ENCODE measurements at regions not wholly inside any gene's neighbourhood (a gene's known extent, or its start where the extent isn't known, plus 50 kb on each side); places are given as distances from the start of the nearest gene placed in this dataset.

- Histone ChIP-seq H3K9me3 (no peaks in the 10 kb centered on the region), H3K27ac (no peak overlapping the region), H3K4me1 (no peaks in the 10 kb centered on the region), H3K4me3 (no peak overlapping the region), H3K27me3 (no peaks in the 10 kb centered on the region), H3K4me2 (no peak overlapping the region), H3K9ac (no peak overlapping the region), H4K20me1 (no peaks in the 10 kb centered on the region), H3K36me3 (no peaks in the 10 kb centered on the region)
- no peak for TF ChIP-seq Cebpa-rat (IDR thresholded peaks at IDR 0.05)
Observed at GRCh38 chr4:157837071-157837703, 335.6 kb downstream of the GASK1B start.

DNA sequence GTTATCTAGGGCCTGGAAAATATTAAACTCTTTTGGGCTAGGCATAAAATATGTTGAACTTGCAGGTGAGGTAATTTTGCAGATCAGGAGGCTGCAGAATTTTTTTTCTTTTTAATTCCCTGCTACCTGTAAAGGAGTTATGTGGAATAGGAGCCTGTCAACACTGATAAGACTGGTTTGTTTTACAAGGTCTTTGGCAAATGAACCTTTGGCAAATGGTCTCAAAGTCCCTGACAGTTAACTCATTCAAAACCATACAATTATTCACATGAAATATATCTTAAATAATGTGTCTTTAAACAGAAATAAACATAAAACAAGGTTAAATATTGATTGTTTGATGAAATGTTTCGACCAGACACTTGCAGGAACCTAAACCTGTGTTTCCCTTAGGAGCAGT is 340.2 kb downstream of the GASK1B start:
- Histone ChIP-seq H3K9ac (no peak overlapping the region), H4K20me1 (no peaks in the 10 kb centered on the region), H3K9me3 (no peaks in the 10 kb centered on the region), H3K27ac (no peak overlapping the region), H3K27me3 (no peaks in the 10 kb centered on the region), H3K4me3 (no peak overlapping the region), H3K36me3 (no peaks in the 10 kb centered on the region), H3K4me1 (no peaks in the 10 kb centered on the region), H3K4me2 (no peak overlapping the region)
- TF ChIP-seq Cebpa-rat (IDR thresholded peaks at IDR 0.05), result no peak

GRCh38 chr4:157824021-157824420 is 348.8 kb downstream of the GASK1B start:
- H3K36me3 ChIP-seq, result no peaks in the 10 kb centered on the region
- H3K27me3 ChIP-seq, result no peaks in the 10 kb centered on the region
- H3K9me3 ChIP-seq, result peaks cover 7% of the 10 kb centered on the region
- H3K27ac ChIP-seq, result no peak overlapping the region
- H3K4me1 ChIP-seq, result no peaks in the 10 kb centered on the region
- TF ChIP-seq Cebpa-rat (IDR thresholded peaks at IDR 0.05), result no peak
- H3K4me2 ChIP-seq, result no peak overlapping the region
- H3K4me3 ChIP-seq, result no peak overlapping the region
- H3K9ac ChIP-seq, result no peak overlapping the region
- H4K20me1 ChIP-seq, result no peaks in the 10 kb centered on the region

GRCh38 chr4:157821814-157822213 is 351.0 kb downstream of the GASK1B start:
- Histone ChIP-seq H3K36me3 (no peaks in the 10 kb centered on the region), H3K4me1 (no peaks in the 10 kb centered on the region), H3K27ac (no peak overlapping the region), H3K4me2 (no peak overlapping the region), H3K27me3 (no peaks in the 10 kb centered on the region), H3K9ac (no peak overlapping the region), H4K20me1 (no peaks in the 10 kb centered on the region), H3K4me3 (no peak overlapping the region), H3K9me3 (peaks cover 7% of the 10 kb centered on the region)
- TF ChIP-seq Cebpa-rat (IDR thresholded peaks at IDR 0.05), result no peak

DNA sequence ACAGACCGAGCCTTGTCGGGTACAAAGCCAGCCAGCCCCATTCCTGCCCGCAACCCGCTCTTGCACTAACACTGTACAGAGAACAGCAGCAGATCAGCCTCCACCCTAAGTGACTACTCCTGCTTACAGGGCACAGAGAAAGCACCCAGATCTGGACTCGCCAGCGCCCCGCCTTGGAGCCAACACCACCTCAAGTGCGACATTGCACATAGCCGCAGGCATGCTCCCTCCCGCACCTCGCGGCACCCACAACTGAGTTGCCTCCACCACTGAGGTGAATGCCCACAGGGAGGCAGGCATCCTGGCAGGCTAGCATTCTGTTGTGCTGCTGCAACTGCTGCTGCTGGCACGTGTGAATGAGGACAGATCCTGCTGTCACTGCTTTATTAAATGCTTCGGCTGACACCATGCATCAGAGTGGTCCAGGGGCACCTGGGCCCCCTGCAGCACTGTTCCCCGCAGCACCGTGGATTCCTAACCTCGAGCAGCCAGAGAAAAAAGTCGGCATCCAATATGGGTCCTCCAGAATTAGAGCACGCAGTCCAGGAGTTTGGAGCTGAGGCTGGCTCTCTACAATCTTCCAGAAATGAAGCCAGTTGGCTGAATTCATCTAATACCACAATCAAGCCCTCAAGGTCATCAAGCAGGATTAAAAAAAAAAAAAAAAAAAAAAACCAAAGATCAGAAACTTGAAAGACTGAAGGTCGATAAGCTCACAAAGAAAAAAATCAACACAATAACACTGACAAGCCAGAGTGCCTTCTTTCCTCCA is 352.9 kb downstream of the GASK1B start:
- no peak overlapping the region for H3K9ac ChIP-seq
- H3K4me3 ChIP-seq, result no peak overlapping the region
- no peak overlapping the region for H3K27ac ChIP-seq
- no peaks in the 10 kb centered on the region for H4K20me1 ChIP-seq
- TF ChIP-seq Cebpa-rat (IDR thresholded peaks at IDR 0.05), result no peak
- no peaks in the 10 kb centered on the region for H3K4me1 ChIP-seq
- no peaks in the 10 kb centered on the region for H3K27me3 ChIP-seq
- H3K9me3 ChIP-seq, result peaks cover 7% of the 10 kb centered on the region
- no peaks in the 10 kb centered on the region for H3K36me3 ChIP-seq
- H3K4me2 ChIP-seq, result no peak overlapping the region

- Histone ChIP-seq H3K27me3 (no peaks in the 10 kb centered on the region), H4K20me1 (no peaks in the 10 kb centered on the region), H3K36me3 (no peaks in the 10 kb centered on the region), H3K4me1 (no peaks in the 10 kb centered on the region), H3K4me3 (no peak overlapping the region), H3K4me2 (no peak overlapping the region), H3K9me3 (peaks cover 7% of the 10 kb centered on the region), H3K27ac (no peak overlapping the region), H3K9ac (no peak overlapping the region)
- no peak for TF ChIP-seq Cebpa-rat (IDR thresholded peaks at IDR 0.05)
Observed at GRCh38 chr4:157818946-157819692, 353.7 kb downstream of the GASK1B start.

- H3K4me1 ChIP-seq, result no peaks in the 10 kb centered on the region
- no peaks in the 10 kb centered on the region for H3K9me3 ChIP-seq
- TF ChIP-seq Cebpa-rat (IDR thresholded peaks at IDR 0.05), result no peak
- no peak overlapping the region for H3K4me3 ChIP-seq
- H3K9ac ChIP-seq, result no peak overlapping the region
- no peak overlapping the region for H3K4me2 ChIP-seq
- H3K36me3 ChIP-seq, result no peaks in the 10 kb centered on the region
- H3K27me3 ChIP-seq, result no peaks in the 10 kb centered on the region
- H3K27ac ChIP-seq, result no peak overlapping the region
- no peaks in the 10 kb centered on the region for H4K20me1 ChIP-seq
Observed at GRCh38 chr4:157810137-157810774, 362.6 kb downstream of the GASK1B start.

GRCh38 chr4:157808796-157809383 is 363.9 kb downstream of the GASK1B start:
- Histone ChIP-seq H3K4me2 (no peak overlapping the region), H3K36me3 (no peaks in the 10 kb centered on the region), H3K27ac (no peak overlapping the region), H3K27me3 (no peaks in the 10 kb centered on the region), H3K9ac (no peak overlapping the region), H3K9me3 (no peaks in the 10 kb centered on the region), H4K20me1 (no peaks in the 10 kb centered on the region), H3K4me1 (no peaks in the 10 kb centered on the region), H3K4me3 (no peak overlapping the region)
- TF ChIP-seq Cebpa-rat (IDR thresholded peaks at IDR 0.05), result no peak

DNA sequence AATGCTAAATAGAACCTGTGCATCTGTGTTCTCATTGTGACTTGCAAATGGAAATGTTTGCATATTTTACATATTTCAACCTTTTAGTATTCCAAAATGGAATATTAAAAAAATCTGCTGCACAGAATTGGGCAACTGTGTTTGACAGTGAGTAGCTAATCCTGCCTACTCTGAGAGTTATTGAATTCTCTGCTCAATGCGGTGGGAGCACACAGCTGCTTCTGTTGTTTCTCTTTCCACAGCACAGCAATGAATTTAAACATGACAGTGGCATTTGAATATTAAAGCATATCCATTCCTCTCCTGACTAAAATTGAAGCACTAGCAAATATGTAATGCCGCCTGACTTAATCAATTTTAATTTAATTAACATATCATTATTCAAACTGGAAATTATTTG is 366.6 kb downstream of the GASK1B start:
- H4K20me1 ChIP-seq, result no peaks in the 10 kb centered on the region
- H3K9ac ChIP-seq, result no peak overlapping the region
- H3K4me2 ChIP-seq, result no peak overlapping the region
- no peaks in the 10 kb centered on the region for H3K27me3 ChIP-seq
- H3K4me3 ChIP-seq, result no peak overlapping the region
- no peaks in the 10 kb centered on the region for H3K4me1 ChIP-seq
- TF ChIP-seq Cebpa-rat (IDR thresholded peaks at IDR 0.05), result no peak
- no peak overlapping the region for H3K27ac ChIP-seq
- no peaks in the 10 kb centered on the region for H3K9me3 ChIP-seq
- H3K36me3 ChIP-seq, result no peaks in the 10 kb centered on the region
